ENCODE measurements at regions not wholly inside any gene's neighbourhood (a gene's known extent, or its start where the extent isn't known, plus 50 kb on each side); places are given as distances from the start of the nearest gene placed in this dataset.

DNA sequence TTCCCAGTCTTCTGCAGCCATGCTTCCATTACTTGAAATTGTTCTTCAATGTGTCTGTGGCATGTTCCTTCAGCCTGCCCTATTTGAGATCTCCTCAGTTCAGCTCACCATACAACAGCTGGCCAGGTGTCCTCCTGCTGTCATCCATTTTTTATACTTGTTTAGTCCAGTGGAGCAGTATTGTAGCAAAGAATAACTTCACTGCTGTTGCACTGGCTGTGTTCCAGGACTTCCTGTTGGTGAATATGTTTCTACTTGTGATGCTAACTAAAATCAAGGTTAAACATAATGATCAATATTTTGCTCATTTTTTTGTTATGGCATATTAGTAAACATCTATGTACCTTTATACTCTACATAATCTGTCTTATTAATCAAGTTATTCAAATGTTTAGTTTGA, 1394.1 kb downstream of the PCDH9 start:
- TF ChIP-seq MATR3 (CRISPR knock-in tag; IDR thresholded peaks at IDR 0.05) (no peak), ZNF253 (CRISPR knock-in tag; IDR thresholded peaks at IDR 0.05; ENCODE audit: borderline replicate concordance) (no peak), TCF7L2 (IDR thresholded peaks at IDR 0.05; ENCODE audit: low read depth, low read length) (no peak), NR2F1 (CRISPR knock-in tag; IDR thresholded peaks at IDR 0.05) (no peak)
- TF ChIP-seq, protein P1, sequence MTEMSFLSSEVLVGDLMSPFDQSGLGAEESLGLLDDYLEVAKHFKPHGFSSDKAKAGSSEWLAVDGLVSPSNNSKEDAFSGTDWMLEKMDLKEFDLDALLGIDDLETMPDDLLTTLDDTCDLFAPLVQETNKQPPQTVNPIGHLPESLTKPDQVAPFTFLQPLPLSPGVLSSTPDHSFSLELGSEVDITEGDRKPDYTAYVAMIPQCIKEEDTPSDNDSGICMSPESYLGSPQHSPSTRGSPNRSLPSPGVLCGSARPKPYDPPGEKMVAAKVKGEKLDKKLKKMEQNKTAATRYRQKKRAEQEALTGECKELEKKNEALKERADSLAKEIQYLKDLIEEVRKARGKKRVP (CRISPR knock-in tag; IDR thresholded peaks at IDR 0.05): no peak
